ENCODE measurements at regions not wholly inside any gene's neighbourhood (a gene's known extent, or its start where the extent isn't known, plus 50 kb on each side); places are given as distances from the start of the nearest gene placed in this dataset.

DNA sequence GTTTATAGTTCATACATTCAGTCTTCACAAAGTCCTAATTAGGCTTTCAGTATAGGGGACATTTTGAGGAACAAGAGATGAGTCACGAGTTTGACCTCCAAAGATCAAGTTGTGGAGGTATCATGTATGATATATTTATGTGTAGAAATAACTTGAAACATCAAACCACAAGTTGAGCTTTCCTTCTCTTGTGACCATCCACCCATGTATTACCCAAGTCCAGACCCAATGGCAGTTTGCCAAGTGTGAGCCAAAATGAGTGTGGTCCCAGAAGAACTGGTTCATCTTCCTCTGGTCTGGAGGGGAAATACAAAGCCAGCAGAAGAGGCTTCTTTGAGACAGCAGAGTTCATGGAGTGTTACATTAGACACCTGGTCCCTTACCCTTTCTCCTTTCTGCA lies 104.9 kb downstream of the ATP23 start:
- BruUV-seq (replicated peaks): no TSS peak
- CTCF ChIA-PET: no interaction called here
- no peak for DNase-seq
- H3K4me1 ChIP-seq: no peaks in the 10 kb centered on the region
- H3K4me3 Mint-ChIP-seq (ENCODE audit: unreplicated experiment): no peak overlapping the region
- no peaks in the 10 kb centered on the region for H3K36me3 ChIP-seq (ENCODE audit: control insufficient read depth, insufficient read depth, low read length)
- no peak overlapping the region for H3K27ac Mint-ChIP-seq (ENCODE audit: unreplicated experiment)
- H3K27me3 Mint-ChIP-seq (ENCODE audit: insufficient read depth, unreplicated experiment): peaks cover 8% of the 10 kb centered on the region
- no peaks in the 10 kb centered on the region for H3K27me3 ChIP-seq (replicated peaks; ENCODE audit: control insufficient read depth, insufficient read depth, low read length)
- H3K36me3 Mint-ChIP-seq (ENCODE audit: insufficient read depth, unreplicated experiment): no peaks in the 10 kb centered on the region
- peaks cover 12% of the 10 kb centered on the region for H3K9me3 Mint-ChIP-seq (ENCODE audit: unreplicated experiment)
- H3K9me3 ChIP-seq: no peaks in the 10 kb centered on the region
- POLR2A ChIA-PET: no interaction called here
- no peaks in the 10 kb centered on the region for H3K4me1 Mint-ChIP-seq (ENCODE audit: low read depth, unreplicated experiment)
- no peak overlapping the region for H3K4me3 ChIP-seq (ENCODE audit: low read depth, low read length)
- TF ChIP-seq, protein P1, sequence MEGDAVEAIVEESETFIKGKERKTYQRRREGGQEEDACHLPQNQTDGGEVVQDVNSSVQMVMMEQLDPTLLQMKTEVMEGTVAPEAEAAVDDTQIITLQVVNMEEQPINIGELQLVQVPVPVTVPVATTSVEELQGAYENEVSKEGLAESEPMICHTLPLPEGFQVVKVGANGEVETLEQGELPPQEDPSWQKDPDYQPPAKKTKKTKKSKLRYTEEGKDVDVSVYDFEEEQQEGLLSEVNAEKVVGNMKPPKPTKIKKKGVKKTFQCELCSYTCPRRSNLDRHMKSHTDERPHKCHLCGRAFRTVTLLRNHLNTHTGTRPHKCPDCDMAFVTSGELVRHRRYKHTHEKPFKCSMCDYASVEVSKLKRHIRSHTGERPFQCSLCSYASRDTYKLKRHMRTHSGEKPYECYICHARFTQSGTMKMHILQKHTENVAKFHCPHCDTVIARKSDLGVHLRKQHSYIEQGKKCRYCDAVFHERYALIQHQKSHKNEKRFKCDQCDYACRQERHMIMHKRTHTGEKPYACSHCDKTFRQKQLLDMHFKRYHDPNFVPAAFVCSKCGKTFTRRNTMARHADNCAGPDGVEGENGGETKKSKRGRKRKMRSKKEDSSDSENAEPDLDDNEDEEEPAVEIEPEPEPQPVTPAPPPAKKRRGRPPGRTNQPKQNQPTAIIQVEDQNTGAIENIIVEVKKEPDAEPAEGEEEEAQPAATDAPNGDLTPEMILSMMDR (IDR thresholded peaks at IDR 0.05; ENCODE audit: insufficient read depth in 1 of 2, low read depth in 1 of 2, low read length in 1 of 2, severe bottlenecking in 1 of 2, unreplicated experiment in 1 of 2): no peak
- intact Hi-C loops (cut with micrococcal nuclease; ENCODE audit: unreplicated experiment): no loop called here

DNA sequence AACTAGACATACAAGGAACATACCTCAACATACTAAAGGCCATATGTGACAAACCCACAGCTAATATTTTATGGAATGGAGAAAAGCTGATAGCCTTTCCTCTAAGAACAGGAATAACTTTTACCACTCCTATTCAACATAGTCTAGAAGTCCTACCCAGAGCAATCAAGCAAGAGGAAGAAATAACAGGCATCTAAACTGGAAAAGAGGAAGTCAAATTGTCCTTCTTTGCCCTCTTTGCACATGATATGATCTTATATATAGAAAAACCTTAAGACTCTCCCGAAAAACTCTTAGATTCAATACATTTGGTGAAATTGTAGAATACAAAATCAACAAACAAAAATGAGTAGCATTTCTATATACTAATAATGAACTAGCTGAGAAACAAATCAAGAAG lies 110.0 kb downstream of the ATP23 start:
- Histone ChIP-seq H3K4me3 (ENCODE audit: low read depth, low read length) (no peak overlapping the region), H3K4me1 (no peaks in the 10 kb centered on the region), H3K9me3 (no peaks in the 10 kb centered on the region), H3K36me3 (ENCODE audit: control insufficient read depth, insufficient read depth, low read length) (no peaks in the 10 kb centered on the region), H3K27me3 (replicated peaks; ENCODE audit: control insufficient read depth, insufficient read depth, low read length) (no peaks in the 10 kb centered on the region)
- Mint-ChIP-seq H3K27ac (ENCODE audit: unreplicated experiment) (no peak overlapping the region), H3K36me3 (ENCODE audit: insufficient read depth, unreplicated experiment) (no peaks in the 10 kb centered on the region), H3K27me3 (ENCODE audit: insufficient read depth, unreplicated experiment) (peaks cover 8% of the 10 kb centered on the region), H3K9me3 (ENCODE audit: unreplicated experiment) (peaks cover 27% of the 10 kb centered on the region), H3K4me1 (ENCODE audit: low read depth, unreplicated experiment) (no peaks in the 10 kb centered on the region), H3K4me3 (ENCODE audit: unreplicated experiment) (no peak overlapping the region)
- POLR2A ChIA-PET: no interaction called here
- TF ChIP-seq, protein P1 (IDR thresholded peaks at IDR 0.05; ENCODE audit: insufficient read depth in 1 of 2, low read depth in 1 of 2, low read length in 1 of 2, severe bottlenecking in 1 of 2, unreplicated experiment in 1 of 2): no peak
- CTCF ChIA-PET: no interaction called here
- BruUV-seq (replicated peaks): no TSS peak
- DNase-seq: no peak
- intact Hi-C loops (cut with micrococcal nuclease; ENCODE audit: unreplicated experiment): no loop called here

DNA sequence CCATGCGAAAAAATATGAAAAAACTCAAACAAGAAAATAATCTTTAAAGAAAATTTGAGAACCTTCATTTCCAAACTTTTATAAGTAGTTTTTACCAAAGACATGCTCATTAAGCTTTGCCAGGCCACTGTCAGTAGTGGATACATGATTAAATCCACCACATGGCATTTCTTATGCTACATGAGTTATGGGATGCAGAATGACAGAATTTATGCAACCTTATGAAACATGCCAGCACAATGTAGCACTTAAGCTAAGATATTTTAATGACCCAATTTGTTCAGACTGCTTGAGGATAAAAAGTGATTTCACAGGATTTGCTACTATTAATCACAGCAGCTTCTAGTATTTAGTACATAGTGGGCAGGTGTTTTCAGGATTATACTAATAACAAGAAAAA lies 123.3 kb downstream of the ATP23 start:
- no peak for DNase-seq
- TF ChIP-seq, protein P1 (IDR thresholded peaks at IDR 0.05; ENCODE audit: insufficient read depth in 1 of 2, low read depth in 1 of 2, low read length in 1 of 2, severe bottlenecking in 1 of 2, unreplicated experiment in 1 of 2): no peak
- BruUV-seq (replicated peaks): no TSS peak
- H3K4me1 ChIP-seq: no peaks in the 10 kb centered on the region
- POLR2A ChIA-PET: no interaction called here
- no peaks in the 10 kb centered on the region for H3K9me3 ChIP-seq
- H3K36me3 ChIP-seq (ENCODE audit: control insufficient read depth, insufficient read depth, low read length): no peaks in the 10 kb centered on the region
- no peak overlapping the region for H3K27ac Mint-ChIP-seq (ENCODE audit: unreplicated experiment)
- H3K36me3 Mint-ChIP-seq (ENCODE audit: insufficient read depth, unreplicated experiment): no peaks in the 10 kb centered on the region
- CTCF ChIA-PET: no interaction called here
- H3K4me3 Mint-ChIP-seq (ENCODE audit: unreplicated experiment): no peak overlapping the region
- H3K4me3 ChIP-seq (ENCODE audit: low read depth, low read length): no peak overlapping the region
- no peaks in the 10 kb centered on the region for H3K4me1 Mint-ChIP-seq (ENCODE audit: low read depth, unreplicated experiment)
- H3K27me3 Mint-ChIP-seq (ENCODE audit: insufficient read depth, unreplicated experiment): no peaks in the 10 kb centered on the region
- no peaks in the 10 kb centered on the region for H3K27me3 ChIP-seq (replicated peaks; ENCODE audit: control insufficient read depth, insufficient read depth, low read length)
- intact Hi-C loops (cut with micrococcal nuclease; ENCODE audit: unreplicated experiment): no loop called here
- H3K9me3 Mint-ChIP-seq (ENCODE audit: unreplicated experiment): no peaks in the 10 kb centered on the region
